HG03159 (cell line): ENCODE measurements at regions not wholly inside any gene's neighbourhood (a gene's known extent, or its start where the extent isn't known, plus 50 kb on each side); places are given as distances from the start of the nearest gene placed in this dataset.

Experiments used
- ATAC-seq: cut with Tn5 transposase; IDR thresholded peaks from one replicate; pipeline ENCODE4 v1.9.1; 2021; ENCODE audit warnings: mild to moderate bottlenecking, moderate library complexity; ENCODE audit not compliant: unreplicated experiment

GRCh38 chr10:78184851-78185692 lies 151.4 kb downstream of the RPS24 start:
- no peak for ATAC-seq

- ATAC-seq: no peak
These were observed 152.0 kb downstream of the RPS24 start for GRCh38 chr10:78185693-78186055.

GRCh38 chr10:78186572-78186971 lies 152.9 kb downstream of the RPS24 start:
- ATAC-seq: no peak

- no peak for ATAC-seq
These were observed 153.7 kb downstream of the RPS24 start for GRCh38 chr10:78187371-78187770.

- ATAC-seq: no peak
These were observed 154.8 kb downstream of the RPS24 start for GRCh38 chr10:78188446-78188845.

- no peak for ATAC-seq
These were observed 156.6 kb downstream of the RPS24 start for GRCh38 chr10:78190051-78190825.

GRCh38 chr10:78191301-78191700 lies 157.6 kb downstream of the RPS24 start:
- no peak for ATAC-seq

GRCh38 chr10:78193189-78193588 lies 159.5 kb downstream of the RPS24 start:
- ATAC-seq: no peak

GRCh38 chr10:78194050-78194449 lies 160.4 kb downstream of the RPS24 start:
- no peak for ATAC-seq

GRCh38 chr10:78194539-78195402 lies 161.1 kb downstream of the RPS24 start:
- ATAC-seq: no peak

- no peak for ATAC-seq
These were observed 162.7 kb downstream of the RPS24 start for GRCh38 chr10:78196396-78196795.

GRCh38 chr10:78196964-78197363 lies 163.3 kb downstream of the RPS24 start:
- no peak for ATAC-seq

- ATAC-seq: no peak
These were observed 164.1 kb downstream of the RPS24 start for GRCh38 chr10:78197628-78198272.

GRCh38 chr10:78199005-78199725 lies 165.5 kb downstream of the RPS24 start:
- ATAC-seq: no peak

GRCh38 chr10:78199759-78200158 lies 166.1 kb downstream of the RPS24 start:
- no peak for ATAC-seq

- no peak for ATAC-seq
These were observed 167.0 kb downstream of the RPS24 start for GRCh38 chr10:78200686-78201085.

GRCh38 chr10:78202386-78202785 lies 168.7 kb downstream of the RPS24 start:
- ATAC-seq: no peak

GRCh38 chr10:78203915-78204818 lies 170.5 kb downstream of the RPS24 start:
- no peak for ATAC-seq

GRCh38 chr10:78205457-78206016 lies 171.9 kb downstream of the RPS24 start:
- no peak for ATAC-seq
